GM12865 (cell line): ENCODE measurements at regions not wholly inside any gene's neighbourhood (a gene's known extent, or its start where the extent isn't known, plus 50 kb on each side); places are given as distances from the start of the nearest gene placed in this dataset.

ENCODE experiments used
- DNase-seq: peaks from one replicate; pipeline ENCODE4 v3.0.0; 2010; ENCODE audit warnings: low read depth
- H3K4me3 ChIP-seq: 2 replicates; pipeline ENCODE4 v1.5.1; 2011; ENCODE audit warnings: mild to moderate bottlenecking, low read depth, low read length, control low read depth
- TF ChIP-seq, protein P1 (sequence below): IDR thresholded peaks from 2 replicates; pipeline ENCODE4 v1.5.1; 2011; ENCODE audit warnings: low read length, control low read depth, low read depth, inconsistent platforms; ENCODE audit not compliant: insufficient read depth; ENCODE audit errors: missing control alignments

DNA sequence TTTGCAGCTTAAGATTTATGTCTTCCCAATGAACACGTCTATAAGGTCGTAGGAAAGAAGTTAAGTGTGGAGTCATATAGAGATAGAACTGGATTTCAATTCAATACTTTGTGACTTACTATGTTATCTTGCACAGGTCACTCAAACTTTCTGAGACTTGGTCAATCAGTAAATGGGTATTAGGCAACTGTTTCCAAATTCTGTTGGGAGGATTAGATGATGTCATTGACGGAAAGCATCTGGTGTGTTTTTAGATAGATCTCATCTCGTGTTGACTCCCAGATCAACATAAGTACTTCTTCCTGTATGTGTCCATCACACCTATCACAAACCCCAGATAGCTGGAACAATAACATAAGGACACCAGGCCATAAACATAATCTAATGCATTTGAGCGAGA lies 771.1 kb upstream of the FANCL start:
- H3K4me3 ChIP-seq: no peak overlapping the region
- no peak for DNase-seq
- TF ChIP-seq, protein P1, sequence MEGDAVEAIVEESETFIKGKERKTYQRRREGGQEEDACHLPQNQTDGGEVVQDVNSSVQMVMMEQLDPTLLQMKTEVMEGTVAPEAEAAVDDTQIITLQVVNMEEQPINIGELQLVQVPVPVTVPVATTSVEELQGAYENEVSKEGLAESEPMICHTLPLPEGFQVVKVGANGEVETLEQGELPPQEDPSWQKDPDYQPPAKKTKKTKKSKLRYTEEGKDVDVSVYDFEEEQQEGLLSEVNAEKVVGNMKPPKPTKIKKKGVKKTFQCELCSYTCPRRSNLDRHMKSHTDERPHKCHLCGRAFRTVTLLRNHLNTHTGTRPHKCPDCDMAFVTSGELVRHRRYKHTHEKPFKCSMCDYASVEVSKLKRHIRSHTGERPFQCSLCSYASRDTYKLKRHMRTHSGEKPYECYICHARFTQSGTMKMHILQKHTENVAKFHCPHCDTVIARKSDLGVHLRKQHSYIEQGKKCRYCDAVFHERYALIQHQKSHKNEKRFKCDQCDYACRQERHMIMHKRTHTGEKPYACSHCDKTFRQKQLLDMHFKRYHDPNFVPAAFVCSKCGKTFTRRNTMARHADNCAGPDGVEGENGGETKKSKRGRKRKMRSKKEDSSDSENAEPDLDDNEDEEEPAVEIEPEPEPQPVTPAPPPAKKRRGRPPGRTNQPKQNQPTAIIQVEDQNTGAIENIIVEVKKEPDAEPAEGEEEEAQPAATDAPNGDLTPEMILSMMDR: no peak

DNA sequence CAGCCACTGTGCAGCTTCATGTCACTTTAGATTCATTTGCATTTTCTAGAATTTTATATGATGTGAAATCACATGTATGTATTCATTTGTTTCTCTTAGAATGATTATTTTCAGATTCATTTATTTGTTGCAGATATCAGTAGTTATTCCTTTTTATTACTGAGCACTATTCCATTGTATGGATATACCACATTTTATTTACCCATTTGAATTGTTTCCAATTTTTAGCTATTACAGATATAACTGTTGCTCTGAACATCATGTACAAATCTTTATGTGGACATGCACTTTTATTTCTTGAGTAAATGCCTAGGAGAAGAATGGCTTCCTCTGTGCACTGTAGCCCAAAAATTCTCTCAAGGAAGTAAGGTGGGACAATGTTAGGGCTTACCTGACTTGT lies 767.8 kb upstream of the FANCL start:
- DNase-seq: no peak
- TF ChIP-seq, protein P1: no peak
- no peak overlapping the region for H3K4me3 ChIP-seq

DNA sequence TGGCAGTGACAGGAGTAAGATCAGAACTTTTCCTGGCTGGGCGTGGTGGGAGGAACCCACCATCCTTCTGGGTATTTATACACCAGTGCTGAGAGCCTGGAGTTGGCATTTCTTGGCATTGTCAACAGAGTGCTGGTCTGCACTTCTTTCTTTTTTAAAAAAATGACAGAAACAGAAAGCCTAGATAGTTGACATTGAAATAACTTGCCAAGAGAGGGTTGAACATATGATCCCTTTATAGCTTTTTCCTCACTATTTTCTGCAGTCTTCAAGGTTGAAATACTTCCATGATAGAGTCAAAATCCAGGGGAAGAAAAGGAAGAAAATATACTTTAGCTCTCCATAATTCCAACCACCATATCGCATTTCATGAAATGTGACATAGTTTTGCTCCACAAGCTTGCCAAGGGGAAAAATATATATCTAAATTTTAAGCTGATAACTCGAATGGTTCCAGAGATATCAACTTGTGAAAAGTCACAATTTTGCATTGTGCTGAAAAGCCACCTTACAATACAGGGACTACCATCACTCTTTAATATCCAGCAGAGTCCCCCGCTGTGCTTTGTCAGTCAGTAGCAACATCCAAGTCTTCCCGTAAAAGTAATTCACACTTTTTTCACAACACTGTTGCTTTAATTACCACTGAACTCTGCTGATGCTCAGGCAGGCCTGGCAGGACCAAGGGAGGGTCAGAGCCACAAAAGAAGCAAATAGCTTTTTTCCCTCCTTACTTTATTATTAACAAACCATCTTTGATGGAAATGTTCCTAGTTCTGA lies 764.9 kb upstream of the FANCL start:
- TF ChIP-seq, protein P1: no peak
- no peak overlapping the region for H3K4me3 ChIP-seq
- no peak for DNase-seq

DNA sequence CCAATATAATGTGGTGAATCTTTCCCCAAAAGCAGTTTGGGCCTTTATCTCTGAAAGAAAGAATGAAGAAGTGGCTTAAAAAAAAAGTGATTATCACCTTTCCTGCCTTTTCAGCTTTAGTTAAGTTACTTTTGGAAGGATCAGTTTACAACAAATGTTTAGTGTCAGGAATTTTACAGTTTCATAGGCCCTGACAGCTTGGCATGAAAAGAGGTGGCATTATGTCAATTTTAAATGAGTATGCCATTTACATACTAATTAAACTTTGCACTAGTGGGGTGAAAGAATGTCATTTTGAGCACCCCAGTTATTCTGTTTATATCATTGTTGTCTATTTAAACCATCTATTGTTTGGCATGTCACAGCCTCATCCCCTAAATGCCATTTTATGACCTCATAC lies 763.5 kb upstream of the FANCL start:
- DNase-seq: no peak
- TF ChIP-seq, protein P1: no peak
- no peak overlapping the region for H3K4me3 ChIP-seq

DNA sequence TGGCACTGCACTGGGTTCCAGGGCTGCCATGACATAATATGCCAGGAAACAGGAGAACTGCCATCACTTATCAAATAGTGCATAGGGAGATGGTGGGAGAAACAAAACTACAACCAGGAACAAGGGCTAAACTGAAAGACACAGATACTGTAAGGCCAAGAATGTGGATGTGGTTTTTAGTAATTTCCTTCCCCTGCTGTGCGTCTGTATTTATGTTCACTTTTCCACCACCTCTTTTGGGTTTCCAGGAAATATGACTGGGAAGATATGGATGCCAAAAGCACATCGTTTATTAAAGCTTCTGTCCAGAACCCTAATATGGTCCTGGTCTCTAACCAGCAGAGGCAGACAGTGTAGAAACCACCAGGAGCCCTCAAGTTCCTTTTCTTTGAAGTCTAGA lies 759.7 kb upstream of the FANCL start:
- no peak for DNase-seq
- H3K4me3 ChIP-seq: no peak overlapping the region
- TF ChIP-seq, protein P1: no peak

DNA sequence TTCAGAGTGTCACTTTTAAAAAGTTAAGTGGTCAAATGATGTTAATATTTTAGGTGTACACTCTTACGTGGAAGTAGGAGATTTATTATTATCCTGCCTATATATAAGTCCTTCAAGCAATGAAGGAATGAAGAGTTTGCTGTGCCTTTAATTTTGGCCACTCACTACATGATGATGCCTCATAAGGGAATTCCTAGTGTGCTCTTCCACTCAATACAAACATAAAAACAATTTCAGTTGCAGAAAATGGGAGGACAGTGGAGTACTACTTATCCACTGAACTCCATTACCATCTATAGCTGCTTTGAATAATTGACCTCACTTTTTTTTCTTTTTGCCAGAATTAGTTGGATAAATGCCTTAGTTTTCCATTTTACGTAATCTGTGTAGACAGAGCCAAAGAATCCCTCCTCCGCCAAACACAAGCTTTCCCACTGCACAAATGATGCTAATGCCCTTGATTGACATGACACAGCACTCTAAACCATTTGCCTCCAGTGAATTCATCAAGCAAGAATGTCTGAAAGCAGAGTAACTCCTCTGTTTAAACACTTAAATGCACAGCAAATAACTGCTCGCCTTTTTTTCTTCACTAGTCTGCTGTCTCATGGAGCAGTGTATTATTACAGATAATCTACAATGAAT lies 751.1 kb upstream of the FANCL start:
- no peak for DNase-seq
- TF ChIP-seq, protein P1: no peak
- H3K4me3 ChIP-seq: no peak overlapping the region

DNA sequence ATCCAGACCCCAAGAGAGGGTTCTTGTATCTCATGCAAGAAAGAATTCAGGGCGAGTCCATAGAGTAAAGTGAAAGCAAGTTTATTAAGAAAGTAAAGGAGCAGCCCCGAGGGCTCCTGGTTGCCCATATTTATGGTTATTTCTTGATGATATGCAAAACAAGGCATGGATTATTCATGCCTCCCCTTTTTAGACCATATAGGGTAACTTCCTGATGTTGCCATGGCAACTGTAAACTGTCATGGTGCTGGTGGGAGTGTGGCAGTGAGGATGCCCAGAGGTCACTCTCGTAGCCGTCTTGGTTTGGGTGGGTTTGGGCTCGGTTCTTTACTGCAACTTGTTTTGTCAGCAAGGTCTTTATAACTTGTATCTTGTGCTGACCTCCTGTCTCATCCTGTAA lies 750.2 kb upstream of the FANCL start:
- TF ChIP-seq, protein P1: no peak
- no peak for DNase-seq
- no peak overlapping the region for H3K4me3 ChIP-seq
